NCI-H1048 (cell line): ENCODE measurements at regions not wholly inside any gene's neighbourhood (a gene's known extent, or its start where the extent isn't known, plus 50 kb on each side); places are given as distances from the start of the nearest gene placed in this dataset.
A peak's percentile ranks its signal among the peaks of the same experiment; 100 is the strongest.

Experiments
- DNase-seq: peaks from one replicate; lab custom pipeline; 2025; lab: John Stamatoyannopoulos, UW

DNA sequence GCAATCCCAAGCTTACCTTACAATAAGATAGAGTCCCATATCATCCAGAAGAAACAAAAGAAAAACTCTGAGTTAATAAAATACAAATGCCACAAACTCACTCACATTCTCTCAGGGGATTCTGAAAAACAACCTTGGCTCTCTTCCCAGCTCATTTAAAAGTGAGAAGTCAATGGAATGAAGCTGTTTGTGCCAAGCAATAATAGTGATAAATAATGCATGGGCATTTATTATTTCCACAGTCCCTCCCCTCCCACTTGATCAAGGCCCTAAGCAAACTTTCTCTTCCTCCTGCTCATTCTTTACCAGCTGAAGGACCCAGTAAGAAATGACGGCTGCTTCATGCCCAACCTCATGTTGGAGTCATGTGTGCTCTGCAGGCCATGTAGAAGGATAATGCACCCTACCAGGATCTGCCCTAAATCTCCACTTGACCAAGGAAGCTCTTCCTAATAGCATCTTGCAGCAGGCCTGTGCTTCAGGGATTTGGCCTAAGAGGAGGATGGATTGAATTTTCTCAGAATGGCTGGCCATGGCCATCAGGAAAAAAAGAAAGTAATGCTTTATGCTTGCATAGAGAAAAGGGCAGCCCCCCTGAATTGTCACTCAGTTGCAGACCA lies 451.3 kb downstream of the GPAM start:
- DNase-seq: no peak

DNA sequence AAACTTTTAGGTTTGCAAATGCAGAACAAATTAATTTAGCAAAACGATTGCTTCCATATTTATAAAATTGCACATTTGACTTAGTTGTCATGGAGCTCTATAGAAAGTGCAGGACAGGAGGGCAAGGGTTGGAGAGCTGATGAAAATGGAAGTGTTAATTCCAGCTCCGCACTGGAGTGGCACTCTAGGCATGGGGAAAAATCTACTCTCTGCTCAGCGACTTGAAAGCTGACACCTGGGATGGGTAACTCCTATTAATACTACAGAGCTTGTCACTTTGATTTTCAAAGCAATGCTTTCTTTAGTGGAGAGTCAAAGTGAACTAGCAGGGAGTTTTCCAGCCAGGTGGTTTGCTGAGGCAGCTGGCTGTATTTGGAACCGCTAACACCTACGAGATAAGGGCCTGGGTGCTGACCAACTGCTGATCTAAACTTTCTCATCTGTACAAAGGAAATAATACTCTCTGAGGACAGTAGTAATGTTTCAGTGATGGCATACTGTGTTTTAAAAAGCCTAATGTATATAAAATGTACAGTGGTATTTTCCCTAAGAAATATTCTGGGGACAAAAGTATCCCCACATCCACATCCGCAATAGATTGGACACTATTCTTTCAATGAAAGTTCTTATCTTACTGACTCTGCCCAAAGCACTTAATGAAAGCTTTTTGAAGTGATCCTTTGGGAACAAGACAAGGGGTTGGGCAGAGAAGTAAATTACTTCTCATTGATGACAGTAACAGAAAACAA lies 444.3 kb downstream of the GPAM start:
- DNase-seq: no peak

DNA sequence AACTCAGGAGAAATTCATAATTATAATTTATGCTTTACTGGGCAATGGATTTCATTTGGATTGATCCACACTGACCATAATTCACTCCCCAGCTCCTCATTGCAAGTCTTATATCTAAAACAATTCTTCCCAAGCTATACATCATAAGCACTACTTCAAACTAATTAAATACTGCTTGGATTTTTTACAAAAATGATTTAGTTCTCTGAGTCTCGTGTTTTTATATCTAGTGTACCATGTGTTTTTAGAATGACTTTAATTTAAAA lies 443.8 kb downstream of the GPAM start:
- no peak for DNase-seq

DNA sequence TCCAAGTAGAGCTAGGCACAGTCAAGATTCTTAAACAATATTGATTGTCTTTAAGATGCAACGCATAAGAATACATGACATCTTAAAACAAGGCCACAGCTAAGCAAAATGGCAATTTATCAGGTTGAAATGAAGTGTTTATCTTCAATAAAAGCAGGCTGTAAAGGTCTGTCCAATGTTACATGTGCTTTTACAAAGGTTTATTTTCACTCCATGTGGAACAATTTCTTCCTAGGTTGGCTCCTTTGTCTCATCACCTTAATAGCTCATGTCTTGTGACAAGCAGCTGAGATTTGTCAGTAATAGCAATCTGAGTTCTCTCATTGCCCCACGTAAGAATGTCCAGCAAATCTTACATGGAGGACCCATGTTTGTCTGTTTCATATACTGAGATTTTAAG lies 437.6 kb downstream of the GPAM start:
- no peak for DNase-seq

DNA sequence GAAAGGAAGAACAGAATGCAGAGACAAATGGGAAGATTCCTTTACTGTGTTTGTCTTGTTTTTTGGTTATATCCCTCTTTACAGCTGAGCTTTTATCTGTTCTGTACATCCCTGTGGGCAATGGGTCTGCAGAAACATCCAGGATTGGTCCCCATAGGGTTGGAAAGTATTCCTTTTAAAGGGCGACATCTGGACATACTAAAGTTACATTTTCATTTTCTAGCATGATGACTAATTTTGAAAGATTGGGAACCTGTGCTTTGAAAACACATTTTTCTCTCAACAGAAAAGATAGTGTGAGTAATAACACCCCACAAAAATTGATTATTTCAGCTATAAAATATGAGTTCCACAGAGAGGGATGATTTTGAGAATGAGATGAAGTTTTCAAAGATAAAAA lies 435.8 kb downstream of the GPAM start:
- no peak for DNase-seq

DNA sequence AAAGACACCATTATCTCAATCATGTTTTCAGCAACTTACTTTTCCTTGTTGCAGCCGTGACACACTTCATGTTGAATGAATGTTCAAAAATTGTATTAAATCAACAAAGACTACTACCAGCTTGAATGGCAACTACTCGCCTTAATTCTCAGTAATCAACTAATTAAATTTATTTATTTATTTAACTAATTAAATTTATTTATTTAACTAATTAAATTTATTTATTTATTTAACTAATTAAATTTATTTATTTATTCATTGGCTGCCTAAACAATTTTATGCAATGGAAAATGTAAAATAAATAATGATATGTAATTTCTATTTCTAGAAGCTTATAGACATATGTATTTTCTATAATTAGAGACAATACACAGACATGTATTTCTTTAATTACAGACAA lies 435.4 kb downstream of the GPAM start:
- DNase-seq: no peak

DNA sequence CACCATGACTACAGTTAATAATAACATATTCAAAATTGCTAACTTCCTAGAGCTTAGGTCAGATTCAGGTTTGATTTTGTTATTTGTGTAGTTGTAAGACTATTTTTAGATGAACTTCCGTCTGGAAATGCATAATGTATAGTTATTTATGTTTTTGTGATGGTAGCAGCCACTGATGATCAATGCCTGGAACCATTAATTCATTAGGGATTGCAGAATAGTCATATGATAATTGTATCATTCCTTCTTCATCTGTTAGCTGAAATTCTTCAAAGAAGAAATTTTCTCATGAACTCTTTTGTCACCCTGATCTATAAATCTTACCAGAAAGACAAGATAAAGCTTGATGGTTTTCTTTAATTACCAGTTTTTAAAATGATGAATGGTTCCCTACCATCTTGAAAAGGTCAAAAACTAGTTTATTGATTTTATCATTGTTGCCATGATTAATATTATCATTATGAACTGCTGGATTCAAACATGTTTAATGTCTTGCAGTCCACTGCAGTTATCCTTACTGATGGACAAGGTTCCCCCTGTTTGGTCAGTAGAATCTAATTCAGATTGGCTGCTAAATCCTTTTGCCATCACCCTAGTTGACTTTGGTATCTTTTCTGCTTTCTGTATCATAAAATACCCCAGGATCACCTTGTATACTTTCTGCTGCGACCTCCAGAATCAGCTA lies 433.3 kb downstream of the GPAM start:
- DNase-seq: no peak

DNA sequence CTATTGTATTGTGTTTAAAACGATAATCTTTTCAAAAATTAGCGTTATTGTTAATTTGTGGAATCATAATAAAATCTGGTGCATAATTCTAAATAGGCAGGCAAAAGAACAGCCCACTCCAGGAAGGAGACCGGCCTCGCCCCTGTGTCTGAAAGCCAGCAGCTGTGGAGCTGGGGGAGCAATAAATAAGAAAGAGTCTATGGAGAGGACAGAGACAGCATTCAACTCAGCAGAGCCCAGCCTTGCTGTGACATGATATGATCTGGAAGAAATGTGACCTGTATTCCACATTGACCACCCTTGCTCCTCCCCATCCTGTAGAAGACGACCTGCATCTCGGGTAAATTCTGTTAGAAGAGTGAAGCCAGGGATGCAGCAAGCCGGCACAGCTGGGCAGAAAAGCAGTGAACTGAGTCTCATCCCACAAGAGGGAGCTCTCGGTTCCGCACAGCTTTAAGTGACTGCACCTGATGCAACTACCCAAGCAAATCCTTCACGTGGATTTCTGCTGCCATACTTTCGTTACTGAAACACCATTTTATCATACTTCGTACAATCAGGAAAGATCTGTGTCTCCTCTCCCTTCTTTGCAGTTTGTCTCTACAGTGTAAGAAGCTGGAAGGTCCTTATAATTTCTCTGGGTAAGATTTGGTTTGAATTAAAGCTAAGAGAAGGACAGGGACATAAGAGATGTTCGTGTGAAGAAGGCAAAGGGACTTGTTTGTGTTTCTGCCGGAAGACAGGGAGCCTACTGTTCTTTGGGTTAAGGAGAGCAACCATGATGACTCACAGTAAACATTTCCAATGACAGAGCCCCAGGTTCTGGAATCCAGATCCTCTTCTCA lies 427.1 kb downstream of the GPAM start:
- peak; percentile 39 for DNase-seq

DNA sequence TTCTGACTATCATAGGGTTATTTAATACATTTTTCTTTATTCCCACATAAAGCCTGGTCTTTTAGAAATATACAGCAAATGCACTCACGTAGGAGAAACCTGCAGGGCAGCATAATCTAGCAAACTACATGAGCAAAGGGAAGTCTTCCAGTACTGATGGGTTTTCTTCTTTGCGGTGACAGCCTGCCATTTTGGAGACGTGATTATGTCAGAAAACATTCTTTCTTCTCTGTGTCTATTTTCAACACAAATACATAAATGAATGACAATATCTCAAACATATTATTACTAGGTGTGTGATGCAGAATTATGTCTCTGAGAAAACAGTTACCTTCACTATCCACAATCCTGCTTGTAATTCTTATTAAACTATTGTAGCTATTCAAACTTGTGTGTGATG lies 425.0 kb downstream of the GPAM start:
- no peak for DNase-seq

DNA sequence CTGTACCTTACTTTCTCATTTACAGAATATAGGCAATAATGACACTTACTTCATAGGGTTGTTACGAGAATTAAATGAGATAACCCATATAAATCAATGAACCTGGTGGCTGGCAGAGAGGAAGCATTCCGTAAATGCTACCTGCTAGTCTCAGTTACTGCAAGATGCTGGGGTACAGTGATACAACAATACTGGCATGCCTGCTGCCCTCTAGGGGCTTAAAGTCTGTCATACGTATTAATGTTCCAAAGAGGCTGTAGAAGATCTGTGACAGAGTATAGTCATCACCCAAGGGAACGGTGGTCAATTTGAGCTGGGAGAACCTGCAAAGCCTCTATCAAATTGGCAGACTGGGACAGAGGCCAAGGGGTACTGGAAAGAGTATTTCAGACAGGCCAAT lies 421.5 kb downstream of the GPAM start:
- DNase-seq: no peak

DNA sequence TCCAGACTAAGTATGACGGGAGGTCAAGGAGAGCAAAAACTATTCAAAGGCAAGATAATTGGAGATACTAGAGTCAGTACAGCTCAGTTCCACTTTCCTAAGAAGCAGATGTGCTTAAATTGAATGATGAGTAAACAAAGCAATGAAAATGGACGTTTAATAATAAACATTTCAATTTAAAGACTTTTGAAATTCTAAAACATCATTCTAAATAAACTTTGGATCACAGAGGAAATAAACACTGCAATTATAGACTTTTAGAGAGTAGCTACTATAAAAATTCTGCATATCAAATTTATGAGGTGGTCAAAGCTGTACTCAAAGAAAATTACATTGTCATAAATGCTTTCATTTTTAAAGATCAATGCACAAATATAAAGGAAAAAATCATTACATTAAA lies 418.3 kb downstream of the GPAM start:
- DNase-seq: no peak

DNA sequence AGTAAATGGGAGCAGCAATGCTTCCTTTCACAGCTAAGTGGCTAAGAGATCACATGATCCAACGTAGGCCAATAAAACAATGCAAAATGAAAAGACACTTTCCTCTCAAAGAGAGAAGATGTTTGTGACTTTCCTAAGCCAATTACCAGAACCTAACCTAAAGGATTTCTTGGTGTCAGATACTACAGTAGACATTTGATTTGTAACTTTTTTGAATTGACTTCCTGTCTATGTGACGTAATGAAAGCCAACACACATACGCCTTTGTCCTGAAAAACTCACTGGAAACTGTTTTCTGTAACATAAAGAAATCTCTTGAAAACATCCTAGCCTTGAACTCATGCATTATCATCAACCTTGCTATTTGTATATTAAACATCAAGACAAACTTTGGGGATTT lies 417.1 kb downstream of the GPAM start:
- no peak for DNase-seq

DNA sequence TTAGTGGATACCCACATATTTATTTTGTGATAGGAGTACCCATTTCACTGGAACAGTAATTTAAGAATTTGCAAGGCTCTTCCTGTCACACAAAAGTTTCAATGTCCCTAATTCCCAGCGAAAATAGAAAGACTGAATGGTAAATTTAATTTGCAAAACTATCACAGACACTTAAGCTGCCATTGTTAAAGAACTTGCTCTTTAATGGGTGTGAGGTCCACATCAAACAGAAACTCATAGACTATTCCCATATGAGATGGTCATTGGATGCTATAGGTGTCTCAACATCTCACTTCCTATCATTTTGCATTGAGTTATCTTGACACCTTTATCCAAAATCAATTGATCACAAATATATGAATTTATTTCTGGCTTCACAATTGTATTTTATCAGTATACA lies 415.9 kb downstream of the GPAM start:
- no peak for DNase-seq

DNA sequence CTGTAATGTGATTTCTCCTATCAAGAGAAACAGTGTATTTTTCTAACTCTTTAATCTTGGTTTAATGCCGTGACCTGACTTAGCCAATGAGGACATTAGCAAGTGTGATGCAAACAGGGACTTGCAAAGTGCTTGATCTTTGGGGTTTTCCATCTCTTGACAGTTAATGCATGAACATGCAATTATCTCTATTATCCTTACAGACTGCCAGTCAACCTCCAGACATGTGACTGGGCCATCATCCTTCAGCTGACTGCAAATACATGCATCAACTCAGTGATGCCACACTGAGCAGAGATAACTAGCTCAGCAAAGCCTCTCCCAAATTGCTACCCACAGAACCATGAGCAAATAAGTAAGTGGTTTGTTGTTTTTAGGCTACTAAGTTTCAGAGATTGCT lies 409.6 kb downstream of the GPAM start:
- no peak for DNase-seq

DNA sequence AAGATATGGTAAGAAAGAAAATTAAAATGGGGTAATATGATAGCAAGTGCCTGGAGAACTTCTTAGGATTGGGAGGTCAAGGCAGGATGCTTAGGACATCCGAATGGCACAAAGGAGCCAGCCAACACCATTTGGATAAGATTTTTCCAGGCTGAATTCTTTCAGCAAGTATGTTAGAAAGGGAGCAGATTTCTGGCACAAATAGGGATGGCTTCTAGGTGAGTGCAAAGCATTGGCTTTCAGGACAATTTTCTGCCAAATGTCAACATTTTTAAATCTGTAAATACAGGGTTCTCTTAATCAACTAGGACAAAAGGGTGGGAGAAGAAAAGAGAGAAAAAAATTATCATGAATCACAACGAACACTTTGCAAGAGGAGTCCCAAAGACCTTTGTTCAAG lies 409.1 kb downstream of the GPAM start:
- no peak for DNase-seq

DNA sequence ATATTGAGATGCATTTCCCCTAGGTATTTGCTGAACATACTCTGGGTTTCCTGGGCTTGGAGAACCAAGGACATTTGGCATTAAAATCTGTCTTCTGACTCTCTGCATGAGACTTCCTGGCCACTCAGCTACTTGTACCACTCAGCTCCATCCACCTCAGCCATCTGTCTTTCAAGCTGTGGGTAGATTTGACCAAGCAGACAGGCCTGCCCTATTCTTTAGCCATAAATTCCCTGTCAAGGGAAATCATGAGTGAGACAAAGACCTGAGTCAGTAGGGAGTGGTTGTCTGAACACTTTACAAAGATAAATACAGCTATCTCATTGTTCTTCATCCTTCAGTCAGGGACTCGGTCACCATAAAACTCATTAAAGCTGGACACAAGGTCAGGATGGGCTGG lies 399.1 kb downstream of the GPAM start:
- no peak for DNase-seq

DNA sequence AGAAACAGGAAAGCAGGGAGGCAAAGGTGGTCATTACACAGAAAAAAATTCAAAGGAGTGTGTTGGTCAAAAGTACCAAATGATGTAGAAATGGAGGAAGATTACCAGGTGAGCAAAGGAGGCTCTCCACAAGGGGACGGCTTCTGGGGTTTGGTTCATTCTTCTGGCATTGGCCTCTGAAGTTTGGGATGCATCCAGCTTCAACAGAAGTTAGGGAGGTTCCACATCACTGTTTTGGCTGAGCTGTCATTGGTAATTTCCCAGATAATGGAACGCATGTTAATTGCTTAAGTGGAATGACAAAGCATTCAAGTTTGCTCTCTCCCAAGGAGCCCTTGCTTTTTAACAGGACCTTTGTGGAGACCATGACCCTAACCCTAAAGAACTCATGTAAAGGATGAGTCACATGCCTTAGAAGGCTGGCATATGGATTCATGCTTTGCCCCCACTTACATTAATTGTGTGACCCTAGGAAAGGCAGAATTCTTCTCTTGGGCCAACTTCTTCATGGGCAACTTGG lies 398.6 kb downstream of the GPAM start:
- no peak for DNase-seq

DNA sequence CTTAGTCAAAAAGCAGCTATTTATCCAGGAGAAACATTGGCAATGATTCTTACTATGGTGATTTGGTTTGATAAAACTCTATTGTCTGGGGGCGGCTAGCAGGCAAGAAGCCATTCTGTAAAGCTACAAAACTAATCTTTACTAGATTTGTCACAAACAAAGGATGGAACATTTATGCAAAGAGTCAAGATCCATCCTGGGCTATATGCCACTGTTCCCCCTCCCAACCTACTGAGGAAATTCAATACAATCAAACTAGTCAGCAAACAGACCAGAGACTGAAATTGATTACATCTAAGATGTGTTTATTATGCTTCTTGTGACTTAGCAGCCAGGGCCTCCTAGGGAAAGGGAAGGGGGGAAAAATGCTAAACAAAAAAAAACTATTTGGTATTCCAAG lies 397.6 kb downstream of the GPAM start:
- no peak for DNase-seq

DNA sequence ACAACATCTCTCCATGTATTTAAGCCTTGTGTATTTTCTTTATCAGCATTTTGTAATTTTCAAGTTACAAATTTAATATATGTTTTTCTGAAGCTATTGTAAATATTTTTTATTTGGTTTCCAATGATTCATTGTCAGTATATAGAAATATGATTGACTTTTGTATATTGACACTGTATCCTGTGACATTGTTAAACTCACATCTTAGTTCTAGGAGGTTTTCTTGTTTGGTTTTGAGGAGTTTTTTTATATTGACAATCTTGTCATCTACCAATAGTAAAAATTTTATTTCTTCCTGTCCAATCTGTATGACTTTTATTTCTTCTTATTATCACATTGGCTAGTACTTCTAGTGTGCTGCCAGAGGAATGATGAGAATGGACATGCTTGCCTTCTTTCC lies 393.7 kb downstream of the GPAM start:
- no peak for DNase-seq

DNA sequence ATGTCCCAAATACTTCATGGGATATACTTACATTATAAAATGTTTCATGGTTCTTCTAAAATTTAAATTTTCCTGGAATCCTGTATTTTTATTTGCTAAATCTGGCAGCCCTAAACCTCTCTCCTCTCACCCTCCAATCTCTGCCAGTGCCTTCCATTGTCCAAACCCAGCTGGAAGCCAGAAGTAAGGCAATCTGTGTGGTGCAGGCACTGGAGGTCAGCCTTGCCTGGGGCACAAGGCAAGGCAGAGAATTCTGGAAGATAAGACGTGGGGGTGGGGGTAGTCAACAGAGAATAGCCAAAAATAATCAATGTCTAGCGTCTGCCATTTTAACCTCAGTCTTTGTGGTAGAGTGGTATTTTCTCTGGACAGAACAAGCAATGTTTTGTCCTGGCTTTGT lies 381.7 kb downstream of the GPAM start:
- DNase-seq: no peak

DNA sequence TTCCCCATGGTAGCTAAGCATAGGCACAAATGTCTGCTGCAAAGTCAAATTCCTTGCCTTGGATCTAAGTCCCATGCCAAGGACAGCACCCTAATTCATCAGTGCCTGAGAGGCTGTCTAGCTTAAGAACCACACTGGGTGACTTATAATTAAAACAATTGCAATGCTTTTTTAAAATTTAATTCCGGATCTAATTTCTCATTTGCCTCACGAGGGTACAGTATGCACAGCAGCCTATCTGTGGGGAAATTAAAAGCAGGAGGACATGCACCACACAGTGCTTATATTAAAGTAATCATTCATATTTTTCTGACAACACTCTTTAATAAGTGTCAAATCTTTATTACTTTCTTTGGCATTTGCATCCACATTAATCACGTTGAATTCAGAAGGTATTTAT lies 378.8 kb downstream of the GPAM start:
- no peak for DNase-seq

DNA sequence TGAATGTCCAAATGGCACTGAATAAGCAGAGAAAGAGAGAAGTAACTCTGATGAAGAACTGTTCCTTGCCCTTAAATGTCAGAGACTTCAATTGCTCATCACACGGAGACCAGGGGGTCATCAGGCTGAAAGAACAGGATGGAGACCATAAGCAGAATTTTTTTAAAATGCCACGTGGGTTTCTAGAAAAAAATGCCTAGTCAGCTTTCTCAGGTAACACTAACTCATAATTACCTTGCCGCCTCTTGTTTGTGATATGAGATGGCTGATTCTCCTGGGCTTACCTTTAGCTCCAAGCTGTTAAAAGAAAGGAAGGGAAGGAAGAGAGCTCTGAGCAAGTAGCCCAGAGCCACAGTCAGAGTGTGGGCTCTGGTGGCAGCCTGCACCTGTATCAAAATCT lies 372.0 kb downstream of the GPAM start:
- DNase-seq: no peak

DNA sequence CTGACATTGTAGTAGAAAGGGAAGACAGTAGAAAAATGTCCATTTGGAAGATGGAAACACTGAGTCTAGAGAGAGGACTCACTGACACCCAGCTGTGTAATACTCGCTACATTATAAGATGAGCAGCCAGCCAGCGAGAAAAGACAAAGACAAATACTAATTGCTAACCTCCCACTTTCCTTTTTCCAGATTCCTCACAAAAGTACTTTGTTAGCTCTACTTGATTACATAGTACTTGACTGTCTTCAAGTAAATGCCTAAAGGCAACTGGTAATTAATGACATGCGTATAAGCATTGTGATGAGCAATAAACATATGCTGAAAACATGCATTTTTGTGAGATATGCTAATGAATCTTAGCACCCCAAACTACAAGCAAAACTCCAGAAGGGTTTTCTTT lies 363.1 kb downstream of the GPAM start:
- DNase-seq: no peak
